Activated CD8-positive, alpha-beta memory T cell treated with anti-CD3 and anti-CD28 coated beads for 24 hours (primary cell): ENCODE measurements at regions not wholly inside any gene's neighbourhood (a gene's known extent, or its start where the extent isn't known, plus 50 kb on each side); places are given as distances from the start of the nearest gene placed in this dataset.

Experiments
- DNase-seq: peaks from one replicate; pipeline ENCODE4 v3.0.0-alpha.2; 2020

- DNase-seq: no peak
These were observed 173.9 kb upstream of the KLF3 start for GRCh38 chr4:38489924-38490639.

- no peak for DNase-seq
These were observed 173.1 kb upstream of the KLF3 start for GRCh38 chr4:38490753-38491446.

- no peak for DNase-seq
These were observed 172.0 kb upstream of the KLF3 start for GRCh38 chr4:38491854-38492478.

- DNase-seq: no peak
These were observed 170.9 kb upstream of the KLF3 start for GRCh38 chr4:38493066-38493465.

- no peak for DNase-seq
These were observed 168.6 kb upstream of the KLF3 start for GRCh38 chr4:38495446-38495845.

- no peak for DNase-seq
These were observed 166.9 kb upstream of the KLF3 start for GRCh38 chr4:38497121-38497520.

- no peak for DNase-seq
These were observed 164.9 kb upstream of the KLF3 start for GRCh38 chr4:38499101-38499500.

- no peak for DNase-seq
These were observed 163.6 kb upstream of the KLF3 start for GRCh38 chr4:38500433-38500832.

- no peak for DNase-seq
These were observed 162.3 kb upstream of the KLF3 start for GRCh38 chr4:38501698-38502097.

GRCh38 chr4:38503689-38504395 is 160.2 kb upstream of the KLF3 start:
- no peak for DNase-seq

- DNase-seq: no peak
These were observed 159.6 kb upstream of the KLF3 start for GRCh38 chr4:38504396-38504715.

- DNase-seq: no peak
These were observed 154.4 kb upstream of the KLF3 start for GRCh38 chr4:38509551-38509950.

- DNase-seq: no peak
These were observed 153.8 kb upstream of the KLF3 start for GRCh38 chr4:38510201-38510600.

- DNase-seq: no peak
These were observed 152.3 kb upstream of the KLF3 start for GRCh38 chr4:38511702-38512101.

- no peak for DNase-seq
These were observed 151.2 kb upstream of the KLF3 start for GRCh38 chr4:38512840-38513239.

GRCh38 chr4:38514465-38515146 is 149.4 kb upstream of the KLF3 start:
- DNase-seq: no peak

GRCh38 chr4:38516190-38516589 is 147.8 kb upstream of the KLF3 start:
- DNase-seq: no peak

- DNase-seq: no peak
These were observed 144.3 kb upstream of the KLF3 start for GRCh38 chr4:38519666-38520065.

GRCh38 chr4:38523054-38523453 is 140.9 kb upstream of the KLF3 start:
- no peak for DNase-seq

- DNase-seq: peak; percentile 68
These were observed 140.2 kb upstream of the KLF3 start for GRCh38 chr4:38523524-38524448.

GRCh38 chr4:38526412-38526811 is 137.6 kb upstream of the KLF3 start:
- no peak for DNase-seq
